ENCODE measurements at regions not wholly inside any gene's neighbourhood (a gene's known extent, or its start where the extent isn't known, plus 50 kb on each side); places are given as distances from the start of the nearest gene placed in this dataset.
"Not testable (repeated sequence)": the region's sequence is repeated elsewhere in the genome, so short reads cannot be mapped to it uniquely, and the experiment has no call there.

DNA sequence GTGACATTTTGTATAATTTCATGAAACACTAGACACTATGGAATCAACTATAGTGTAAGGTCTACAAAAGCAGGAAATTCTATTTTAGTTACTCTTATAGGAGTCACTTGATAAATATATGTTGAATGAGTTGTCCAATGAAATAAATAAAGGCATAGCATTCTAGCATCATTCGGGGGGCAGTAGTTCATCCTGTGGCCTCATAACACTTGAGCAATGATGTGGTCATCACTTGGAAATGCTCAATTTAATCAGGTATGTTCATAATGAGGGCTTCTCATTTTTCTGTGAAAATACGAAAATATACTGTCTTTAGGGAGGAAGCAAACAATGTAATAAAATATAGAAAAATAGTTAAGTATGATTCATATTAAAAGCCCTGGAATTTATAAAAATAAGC, 55.4 kb upstream of the NBPF15 start:
- TF ChIP-seq, protein P1, sequence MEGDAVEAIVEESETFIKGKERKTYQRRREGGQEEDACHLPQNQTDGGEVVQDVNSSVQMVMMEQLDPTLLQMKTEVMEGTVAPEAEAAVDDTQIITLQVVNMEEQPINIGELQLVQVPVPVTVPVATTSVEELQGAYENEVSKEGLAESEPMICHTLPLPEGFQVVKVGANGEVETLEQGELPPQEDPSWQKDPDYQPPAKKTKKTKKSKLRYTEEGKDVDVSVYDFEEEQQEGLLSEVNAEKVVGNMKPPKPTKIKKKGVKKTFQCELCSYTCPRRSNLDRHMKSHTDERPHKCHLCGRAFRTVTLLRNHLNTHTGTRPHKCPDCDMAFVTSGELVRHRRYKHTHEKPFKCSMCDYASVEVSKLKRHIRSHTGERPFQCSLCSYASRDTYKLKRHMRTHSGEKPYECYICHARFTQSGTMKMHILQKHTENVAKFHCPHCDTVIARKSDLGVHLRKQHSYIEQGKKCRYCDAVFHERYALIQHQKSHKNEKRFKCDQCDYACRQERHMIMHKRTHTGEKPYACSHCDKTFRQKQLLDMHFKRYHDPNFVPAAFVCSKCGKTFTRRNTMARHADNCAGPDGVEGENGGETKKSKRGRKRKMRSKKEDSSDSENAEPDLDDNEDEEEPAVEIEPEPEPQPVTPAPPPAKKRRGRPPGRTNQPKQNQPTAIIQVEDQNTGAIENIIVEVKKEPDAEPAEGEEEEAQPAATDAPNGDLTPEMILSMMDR (IDR thresholded peaks at IDR 0.05; ENCODE audit: low read depth, low read length) = not testable (repeated sequence)
- TF ChIP-seq POLR2A (IDR thresholded peaks at IDR 0.05; ENCODE audit: extremely low read depth, insufficient read length) = not testable (repeated sequence)
